IPS DF 6.9 (cell line): ENCODE measurements at regions not wholly inside any gene's neighbourhood (a gene's known extent, or its start where the extent isn't known, plus 50 kb on each side); places are given as distances from the start of the nearest gene placed in this dataset.
"Not testable (repeated sequence)": the region's sequence is repeated elsewhere in the genome, so short reads cannot be mapped to it uniquely, and the experiment has no call there.

Experiments
- DNase-seq: peaks from one replicate; pipeline ENCODE4 v3.0.0-alpha.2; 2013; ENCODE audit warnings: low read depth, low spot score
- H3K27ac ChIP-seq: one replicate; pipeline ENCODE4 v1.5.1; 2013; ENCODE audit warnings: low read length, control low read depth
- H3K27me3 ChIP-seq: 2 replicates; pipeline ENCODE4 v1.6.1; 2013; ENCODE audit warnings: mild to moderate bottlenecking, low read length; ENCODE audit not compliant: control insufficient read depth, insufficient read depth
- H3K36me3 ChIP-seq: 2 replicates; pipeline ENCODE4 v1.6.1; 2013; ENCODE audit warnings: low read length; ENCODE audit not compliant: control insufficient read depth, insufficient read depth
- H3K4me1 ChIP-seq: 2 replicates; pipeline ENCODE4 v1.6.1; 2013; ENCODE audit warnings: low read length; ENCODE audit not compliant: control insufficient read depth, insufficient read depth
- H3K4me3 ChIP-seq: 2 replicates; pipeline ENCODE4 v1.5.1; 2013; ENCODE audit warnings: mild to moderate bottlenecking, low read length
- H3K9me3 ChIP-seq: 2 replicates; pipeline ENCODE4 v1.6.1; 2013; ENCODE audit warnings: low read length, inconsistent platforms; ENCODE audit not compliant: control insufficient read depth, insufficient read depth
- WGBS: extraction: QIAGEN DNeasy Blood & Tissue Kit; methylation state at CpG from one replicate; pipeline ENCODE4 v1.1.7; 2013; ENCODE audit warnings: mixed read lengths, missing lambda C conversion rate; ENCODE audit not compliant: insufficient read length, insufficient coverage; 5-methylcytosine and 5-hydroxymethylcytosine counted together

DNA sequence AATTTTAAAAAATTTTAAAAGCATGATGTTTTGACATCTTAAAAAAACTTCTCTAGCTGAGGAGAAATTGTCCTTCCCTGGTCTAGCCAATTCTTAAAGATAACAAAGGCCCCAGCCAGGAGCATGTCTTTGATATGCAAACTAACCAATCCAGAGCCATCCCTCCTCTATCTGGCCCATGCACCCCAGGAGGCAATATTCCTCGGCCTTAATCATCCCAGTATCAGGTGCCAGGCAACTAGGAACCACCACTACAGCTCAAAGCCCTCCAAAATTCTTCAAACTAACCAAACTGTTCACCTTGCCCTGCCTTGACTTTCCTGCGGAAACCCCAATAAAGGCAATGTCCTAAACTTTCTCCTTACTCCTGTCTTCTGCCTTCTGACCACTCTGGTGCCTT, 97.8 kb upstream of the USP9X start:
- DNase-seq: no peak
- H3K9me3 ChIP-seq: no peaks in the 10 kb centered on the region
- no peaks in the 10 kb centered on the region for H3K36me3 ChIP-seq
- H3K27me3 ChIP-seq: no peaks in the 10 kb centered on the region
- H3K4me1 ChIP-seq: no peaks in the 10 kb centered on the region; the same call in 1 of the 2 replicates
- WGBS: no CpG with 5 or more reads among the region's 2 CpGs
- no peak overlapping the region for H3K4me3 ChIP-seq
- H3K27ac ChIP-seq: no peak overlapping the region

GRCh38 chrX:40988100-40988499, 97.1 kb upstream of the USP9X start:
- Histone ChIP-seq H3K9me3 (no peaks in the 10 kb centered on the region), H3K27ac (no peak overlapping the region), H3K27me3 (no peaks in the 10 kb centered on the region), H3K36me3 (no peaks in the 10 kb centered on the region), H3K4me1 (no peaks in the 10 kb centered on the region; the same call in 1 of the 2 replicates), H3K4me3 (no peak overlapping the region)
- WGBS: no CpG with 5 or more reads among the region's 3 CpGs
- no peak for DNase-seq

- H3K4me1 ChIP-seq, H3K27me3 ChIP-seq, H3K27ac ChIP-seq, DNase-seq, H3K9me3 ChIP-seq, H3K4me3 ChIP-seq, H3K36me3 ChIP-seq: not testable (repeated sequence)
- no CpG with 5 or more reads among the region's 2 CpGs for WGBS
Observed at GRCh38 chrX:40993395-40993794, 91.8 kb upstream of the USP9X start.

- H3K4me3 ChIP-seq: no peak overlapping the region
Observed at GRCh38 chrX:40996886-40997530, 88.2 kb upstream of the USP9X start.

GRCh38 chrX:40998123-40998522, 87.1 kb upstream of the USP9X start:
- no peaks in the 10 kb centered on the region for H3K9me3 ChIP-seq
- H3K27me3 ChIP-seq: no peaks in the 10 kb centered on the region
- H3K36me3 ChIP-seq: no peaks in the 10 kb centered on the region
- H3K27ac ChIP-seq: no peak overlapping the region
- WGBS: no CpG with 5 or more reads among the region's 5 CpGs
- peaks cover 3% of the 10 kb centered on the region; the same call in 1 of the 2 replicates for H3K4me1 ChIP-seq
- H3K4me3 ChIP-seq: no peak overlapping the region
- no peak for DNase-seq

More at GRCh38 chrX:40996886-40997530, 88.2 kb upstream of the USP9X start:
- Histone ChIP-seq H3K27ac (no peak overlapping the region), H3K4me1 (peaks cover 3% of the 10 kb centered on the region; the same call in 1 of the 2 replicates), H3K9me3 (no peaks in the 10 kb centered on the region), H3K36me3 (no peaks in the 10 kb centered on the region), H3K27me3 (no peaks in the 10 kb centered on the region)
- no CpG with 5 or more reads among the region's 3 CpGs for WGBS
- no peak for DNase-seq

- no peak overlapping the region for H3K4me3 ChIP-seq
- H3K27me3 ChIP-seq: no peaks in the 10 kb centered on the region
- no peaks in the 10 kb centered on the region for H3K36me3 ChIP-seq
- H3K9me3 ChIP-seq: no peaks in the 10 kb centered on the region
- H3K4me1 ChIP-seq: peaks cover 5% of the 10 kb centered on the region; the same call in 1 of the 2 replicates
- no peak overlapping the region for H3K27ac ChIP-seq
- no peak for DNase-seq
Observed at GRCh38 chrX:41001327-41001726, 83.9 kb upstream of the USP9X start.

GRCh38 chrX:41002026-41002425, 83.2 kb upstream of the USP9X start:
- Histone ChIP-seq H3K4me3 (no peak overlapping the region), H3K27me3 (no peaks in the 10 kb centered on the region), H3K27ac (no peak overlapping the region), H3K4me1 (peaks cover 3% of the 10 kb centered on the region; the same call in 1 of the 2 replicates), H3K9me3 (no peaks in the 10 kb centered on the region), H3K36me3 (no peaks in the 10 kb centered on the region)
- no peak for DNase-seq
- no CpG with 5 or more reads among the region's 6 CpGs for WGBS

- H3K4me1 ChIP-seq: peaks cover 1% of the 10 kb centered on the region; the same call in 1 of the 2 replicates
- no peaks in the 10 kb centered on the region for H3K9me3 ChIP-seq
- no peaks in the 10 kb centered on the region for H3K27me3 ChIP-seq
- no peak overlapping the region for H3K4me3 ChIP-seq
- no peak for DNase-seq
- no peaks in the 10 kb centered on the region for H3K36me3 ChIP-seq
- no CpG with 5 or more reads among the region's 3 CpGs for WGBS
- H3K27ac ChIP-seq: no peak overlapping the region
Observed at GRCh38 chrX:41003506-41004270, 81.6 kb upstream of the USP9X start.

DNA sequence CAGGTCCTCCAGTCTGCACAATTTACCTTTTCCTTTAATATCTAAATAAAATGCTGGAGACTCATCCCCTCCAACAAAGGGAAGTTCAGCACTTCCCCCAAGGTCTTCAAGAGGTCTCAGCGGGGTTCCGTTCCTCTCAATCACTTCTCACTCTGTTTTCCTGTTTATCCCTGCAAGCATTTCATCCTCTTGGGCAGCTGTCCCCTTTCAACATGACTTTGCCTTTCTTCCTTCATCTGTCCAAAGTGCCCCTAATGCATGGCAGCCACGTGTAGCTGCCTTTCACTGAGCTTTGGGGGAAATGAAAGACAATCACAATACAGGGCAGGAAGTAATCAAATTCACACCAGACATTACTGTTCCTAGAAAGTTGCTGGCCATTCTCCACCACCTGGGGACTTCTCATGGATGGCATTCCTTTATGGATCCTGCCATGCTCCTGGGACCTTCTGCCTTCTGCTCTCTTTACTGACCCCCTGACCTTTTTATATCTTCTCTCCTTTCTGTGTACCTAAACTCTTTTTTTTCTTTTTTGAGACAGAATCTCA, 79.7 kb upstream of the USP9X start:
- Histone ChIP-seq H3K9me3 (no peaks in the 10 kb centered on the region), H3K4me1 (peaks cover 1% of the 10 kb centered on the region; the same call in 1 of the 2 replicates), H3K27me3 (no peaks in the 10 kb centered on the region), H3K4me3 (no peak overlapping the region), H3K36me3 (no peaks in the 10 kb centered on the region), H3K27ac (no peak overlapping the region)
- no peak for DNase-seq
- no CpG with 5 or more reads among the region's 3 CpGs for WGBS

DNA sequence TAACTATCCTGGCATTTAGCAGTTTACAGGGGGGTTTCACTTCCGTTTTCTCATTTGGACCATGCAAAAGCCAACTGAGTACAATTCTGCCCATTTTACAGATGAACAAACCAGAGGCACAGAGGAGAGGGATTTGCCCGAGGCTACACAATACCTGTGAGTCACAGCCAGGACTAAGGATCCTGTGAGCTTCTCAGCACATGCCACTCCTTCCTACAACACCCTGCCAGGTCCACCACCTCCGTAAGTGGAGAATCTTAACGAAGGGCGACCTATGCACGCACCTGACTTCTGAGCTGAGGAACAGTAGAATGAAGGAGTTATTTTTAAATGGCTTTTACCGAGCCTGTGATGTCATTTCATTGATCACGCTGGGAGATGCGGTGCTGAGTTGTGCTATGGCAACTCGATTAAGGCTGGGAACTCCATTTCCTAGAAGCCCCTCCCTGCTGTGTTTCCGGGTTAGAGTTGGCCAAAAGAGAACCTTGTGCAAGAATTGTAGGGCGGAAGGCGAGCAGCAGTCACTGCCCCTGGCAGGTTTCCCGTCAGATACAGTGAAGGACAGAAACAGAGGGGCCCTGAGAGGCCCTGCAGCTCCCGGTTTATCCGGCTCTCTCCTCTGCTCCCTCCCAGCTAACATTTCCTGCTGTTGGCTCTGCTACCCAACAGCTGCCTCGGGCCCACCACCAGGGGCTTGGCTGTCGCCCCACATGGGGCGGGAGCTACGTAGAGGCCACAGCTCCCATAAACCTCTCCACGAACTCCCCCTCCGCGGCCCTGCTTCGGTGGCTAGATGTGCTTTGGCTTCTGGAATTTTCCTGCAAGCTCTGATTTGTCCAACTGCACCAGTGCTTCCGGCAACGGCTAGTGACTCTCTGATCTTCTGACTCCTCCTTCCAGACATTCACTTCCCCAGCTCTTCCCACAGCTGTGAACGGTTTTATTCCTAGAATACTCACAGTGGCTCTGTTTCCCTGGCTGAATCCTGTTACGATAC, 75.1 kb upstream of the USP9X start:
- Histone ChIP-seq H3K4me1 (peaks cover 1% of the 10 kb centered on the region; the same call in 1 of the 2 replicates), H3K36me3 (no peaks in the 10 kb centered on the region), H3K27me3 (no peaks in the 10 kb centered on the region), H3K4me3 (no peak overlapping the region), H3K9me3 (no peaks in the 10 kb centered on the region), H3K27ac (no peak overlapping the region)
- no CpG with 5 or more reads among the region's 28 CpGs for WGBS
- DNase-seq: no peak
